Middle frontal gyrus (tissue), 1 donor: ENCODE measurements at regions not wholly inside any gene's neighbourhood (a gene's known extent, or its start where the extent isn't known, plus 50 kb on each side); places are given as distances from the start of the nearest gene placed in this dataset.

ENCODE experiments used
- DNase-seq: peaks from one replicate; pipeline ENCODE4 v3.0.0-alpha.2; 2015; ENCODE audit warnings: low spot score; ENCODE audit errors: extremely low spot score

DNA sequence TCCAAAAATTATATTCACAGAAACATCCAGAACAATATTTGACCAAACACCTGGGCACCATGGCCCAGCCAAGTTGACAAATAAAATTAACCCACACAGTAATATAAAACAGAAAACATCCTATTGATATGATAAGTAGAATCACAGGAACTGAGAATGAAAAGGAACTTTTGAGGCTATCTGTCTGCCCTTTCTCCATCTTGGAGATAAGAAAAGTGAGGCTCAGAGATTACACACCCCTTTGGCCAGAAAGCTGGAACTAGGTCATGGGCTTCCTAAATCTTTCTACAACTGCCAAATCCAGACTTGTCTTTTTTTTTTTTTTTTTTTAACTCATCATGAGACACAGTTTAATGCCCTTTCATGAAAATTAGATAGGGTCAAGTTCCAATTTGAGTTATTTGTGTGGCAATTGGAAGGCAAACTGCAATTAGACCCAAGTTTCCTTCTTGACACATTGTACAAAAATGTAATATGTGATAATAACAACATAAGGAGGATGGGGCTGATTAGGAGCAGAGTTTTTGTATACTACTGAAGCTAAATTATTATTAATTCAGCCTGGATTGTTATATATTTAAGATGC is 137.2 kb downstream of the RPL22L1 start:
- no peak for DNase-seq

DNA sequence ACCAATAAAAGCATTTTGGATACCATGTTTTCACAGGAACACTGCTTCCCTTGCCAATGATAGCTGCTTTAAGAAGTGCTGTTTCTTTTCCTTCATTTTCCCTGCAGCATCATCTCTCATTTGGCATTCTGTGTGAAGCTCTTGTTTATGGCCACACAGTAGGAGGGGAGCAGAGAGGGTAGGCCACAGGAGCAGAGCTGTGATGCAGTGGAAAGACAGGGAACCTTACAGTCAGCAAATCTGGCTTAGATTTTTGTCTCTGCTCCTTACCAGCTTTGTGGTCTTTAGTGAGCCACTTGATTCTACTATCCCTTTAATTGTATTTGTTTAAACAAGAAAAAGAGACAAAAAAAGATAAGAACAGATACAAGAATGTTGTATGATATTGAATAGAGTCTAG is 138.7 kb downstream of the RPL22L1 start:
- no peak for DNase-seq

DNA sequence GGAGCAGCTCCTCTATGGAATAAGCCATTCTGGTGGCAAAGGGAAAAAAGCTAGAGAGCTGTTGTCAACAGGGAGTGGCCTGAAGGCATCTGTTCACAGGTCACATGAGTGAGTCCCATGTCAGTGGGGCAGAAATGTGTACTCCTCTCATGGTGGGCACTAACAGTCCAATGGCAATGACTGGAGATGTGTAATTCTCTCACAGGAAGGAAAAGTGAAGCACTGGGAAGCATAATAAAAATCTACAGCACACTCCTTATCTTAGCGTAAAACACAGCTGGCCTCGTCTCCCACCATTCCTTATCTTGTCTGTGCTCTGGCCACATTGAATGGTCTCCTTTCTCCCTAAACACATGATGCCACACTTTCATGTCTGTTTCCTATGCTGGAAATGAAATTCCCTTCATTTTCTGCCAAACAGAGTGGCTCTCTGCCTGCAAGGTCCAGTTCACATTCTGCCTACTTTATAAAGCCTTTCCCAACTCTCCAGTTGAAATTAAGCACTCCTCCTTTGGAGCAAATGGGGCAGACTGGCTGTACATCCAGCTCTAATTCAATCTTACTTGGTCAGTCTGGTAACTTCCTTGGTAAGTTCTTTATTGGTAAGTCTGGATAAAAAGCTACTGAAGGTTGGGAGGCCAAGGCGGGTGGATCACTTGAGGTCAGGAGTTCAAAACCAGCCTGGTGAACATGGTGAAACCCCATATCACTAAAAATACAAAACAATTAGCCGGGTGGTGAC is 139.8 kb downstream of the RPL22L1 start:
- DNase-seq = no peak

DNA sequence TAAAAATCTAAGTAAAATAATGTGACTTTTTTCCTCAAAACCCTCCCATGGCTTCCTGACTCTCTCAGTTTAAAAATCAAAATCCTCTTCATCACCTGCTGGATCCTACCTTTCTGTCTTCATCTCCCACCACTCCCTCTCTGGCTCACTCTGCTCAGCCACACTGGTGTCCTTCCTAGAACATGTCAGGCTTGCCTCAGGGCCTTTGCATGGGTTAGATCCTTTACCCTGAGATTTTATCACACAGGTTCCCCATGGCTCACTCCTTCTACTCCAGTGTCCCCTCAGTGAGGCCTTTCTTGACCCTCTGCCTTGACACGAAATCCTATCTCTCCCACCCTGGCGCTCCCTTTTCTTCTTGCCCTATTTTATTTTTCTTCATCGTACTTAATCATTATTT is 141.8 kb downstream of the RPL22L1 start:
- DNase-seq = no peak

DNA sequence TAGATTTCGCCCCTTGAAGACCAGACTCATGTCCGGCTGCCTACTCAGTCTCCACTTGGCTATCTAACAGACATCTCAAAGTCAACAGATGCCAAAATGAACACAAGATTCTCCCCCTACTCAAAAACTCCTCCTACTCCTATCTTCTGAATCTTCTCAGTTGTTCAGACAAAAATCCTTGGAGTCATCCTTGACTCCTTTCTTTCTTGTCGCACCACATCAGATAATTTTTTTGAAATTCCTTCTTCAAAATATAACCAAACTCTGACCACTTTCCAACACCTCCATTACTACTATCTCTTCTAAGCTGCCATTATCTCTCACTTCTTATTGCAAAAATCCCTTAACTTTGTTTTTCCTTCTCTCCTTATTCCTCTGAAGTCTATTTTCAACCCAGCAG is 141.9 kb upstream of the SLC7A14 start:
- DNase-seq = no peak

DNA sequence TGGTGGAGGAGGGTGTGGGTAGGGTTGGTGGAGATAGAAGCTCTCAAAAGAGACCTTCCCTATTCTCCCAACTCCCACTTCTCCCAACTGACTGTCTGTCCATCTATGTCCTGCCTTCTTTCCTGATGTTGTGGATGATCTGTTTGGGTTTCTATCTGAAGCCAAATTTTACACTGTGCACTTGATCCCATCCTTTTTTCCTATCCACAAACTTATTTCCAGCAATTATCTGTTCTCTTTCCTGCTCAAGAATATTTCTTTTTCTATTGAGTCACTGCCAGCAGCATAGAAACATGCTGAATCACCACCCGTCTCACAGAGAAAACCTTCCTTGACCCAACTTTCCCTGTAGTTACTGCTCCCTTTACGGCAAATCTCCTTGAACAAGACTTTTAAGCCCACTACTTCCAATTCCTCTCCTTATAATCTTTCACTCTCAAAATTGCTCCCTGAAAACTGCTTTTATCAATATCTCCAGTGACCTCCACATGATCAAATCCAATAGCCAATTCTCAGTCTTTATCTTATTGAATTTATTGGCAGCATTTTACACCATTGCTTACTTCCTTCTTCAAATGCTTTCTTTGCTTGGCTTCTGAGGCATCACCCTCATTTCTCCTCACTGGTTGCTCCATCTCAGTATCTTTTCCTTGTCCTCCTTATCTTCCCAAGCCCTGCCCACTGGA is 141.2 kb upstream of the SLC7A14 start:
- DNase-seq = no peak

DNA sequence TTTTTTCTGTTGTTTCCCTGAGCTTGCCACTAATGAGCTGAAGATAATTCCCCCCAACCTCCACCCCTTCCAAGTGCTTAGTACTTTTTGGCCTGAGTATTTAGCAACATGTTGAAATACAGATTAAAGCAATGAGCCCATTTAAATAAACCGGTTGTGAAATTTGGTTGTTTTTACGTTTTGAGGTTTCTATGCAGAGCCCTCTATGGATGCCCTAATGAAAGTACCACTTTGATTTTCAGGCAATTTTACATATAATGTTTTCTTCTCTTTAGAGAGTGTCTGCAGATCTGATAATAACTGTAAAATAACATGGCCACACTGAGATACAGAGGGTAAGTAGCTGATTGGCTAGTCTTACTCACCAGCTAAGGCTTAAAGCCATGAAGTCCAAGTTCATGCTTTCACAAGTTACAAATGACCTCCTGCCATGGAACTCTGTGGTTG is 139.4 kb upstream of the SLC7A14 start:
- no peak for DNase-seq

DNA sequence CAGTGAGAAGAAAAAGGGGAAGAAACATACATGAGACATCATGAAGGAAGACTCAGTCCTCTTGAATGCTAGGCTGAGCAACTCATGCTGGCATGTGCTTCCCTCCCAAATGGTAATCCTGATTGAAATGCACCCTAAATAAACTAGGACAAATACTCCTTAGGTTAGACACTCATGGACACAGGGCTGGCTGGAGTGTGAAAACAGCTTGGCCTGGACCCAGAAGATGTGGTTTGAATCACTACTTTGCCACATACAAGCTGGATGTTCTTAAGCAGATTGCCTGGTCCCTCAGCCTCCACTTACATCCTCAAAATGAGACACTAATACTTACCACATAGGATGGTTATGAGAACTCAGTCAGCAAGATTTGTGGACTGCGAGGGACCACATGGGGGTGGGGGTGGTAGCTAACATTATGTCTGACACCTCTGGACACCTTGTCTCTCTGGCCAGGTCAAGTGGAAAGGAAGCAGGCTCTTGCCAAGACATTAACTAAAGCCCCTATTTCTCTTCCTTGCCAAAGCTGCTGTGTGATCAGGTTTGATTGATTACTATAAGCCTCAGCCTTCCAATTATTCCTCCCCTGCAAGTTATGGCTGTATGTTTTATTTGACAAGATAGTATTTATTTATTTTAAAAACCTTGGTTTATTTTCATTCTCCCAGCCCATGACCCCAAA is 138.9 kb upstream of the SLC7A14 start:
- no peak for DNase-seq

DNA sequence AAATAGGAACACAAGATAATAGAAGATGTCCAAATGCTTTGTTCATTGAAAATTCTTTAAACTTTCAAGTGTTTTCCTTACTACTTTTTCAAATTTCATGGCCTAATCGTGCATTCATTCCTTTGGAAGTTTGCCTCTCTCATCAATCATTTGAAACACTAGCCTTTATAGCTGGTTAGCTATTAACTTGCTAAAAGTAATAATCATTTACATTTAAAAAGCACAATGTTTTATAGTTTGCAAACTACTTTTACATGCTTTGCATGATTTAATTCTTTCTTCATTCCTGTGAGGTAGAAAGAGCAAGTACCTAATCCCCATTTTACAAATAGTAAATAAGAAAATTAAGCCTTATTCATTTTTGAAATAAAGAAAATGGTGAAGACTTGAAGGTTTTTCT is 137.4 kb upstream of the SLC7A14 start:
- DNase-seq = no peak

DNA sequence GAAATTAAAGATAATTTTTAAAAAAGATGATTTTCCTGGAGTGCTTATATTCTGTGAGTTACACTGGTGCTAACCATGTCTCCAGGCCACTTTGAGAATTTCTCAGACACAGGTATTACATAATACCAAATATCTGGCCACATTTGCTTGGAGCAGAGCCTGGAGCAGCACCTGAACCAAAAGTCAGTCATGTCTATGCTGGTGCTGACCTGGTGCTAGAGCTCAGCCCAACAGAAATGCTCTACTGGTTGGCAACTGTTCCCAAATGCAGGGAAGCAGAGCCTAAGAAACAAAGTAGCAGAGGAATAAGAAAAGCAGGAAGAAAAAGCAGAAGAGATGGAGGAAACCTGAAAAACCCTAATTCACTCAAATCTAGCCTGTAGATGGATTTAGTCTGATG is 135.7 kb upstream of the SLC7A14 start:
- DNase-seq = no peak

DNA sequence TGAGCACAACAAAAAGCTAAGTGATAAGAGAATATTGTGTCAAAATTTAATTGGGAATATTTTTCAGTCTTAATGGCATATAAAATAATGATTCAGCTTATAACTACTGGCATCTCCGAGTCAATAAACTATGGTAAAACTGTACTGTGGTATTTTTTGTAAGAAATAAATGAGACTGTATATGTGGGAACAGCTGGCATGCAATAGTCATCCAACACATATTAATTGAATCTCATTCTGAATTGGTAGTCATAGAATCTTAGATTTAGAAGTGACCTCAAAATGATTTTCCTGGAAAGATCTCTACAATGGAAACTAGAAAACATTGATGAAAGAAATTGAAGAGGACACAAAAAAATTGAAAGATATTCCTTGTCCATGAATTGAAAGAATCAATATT is 133.4 kb upstream of the SLC7A14 start:
- DNase-seq = no peak

DNA sequence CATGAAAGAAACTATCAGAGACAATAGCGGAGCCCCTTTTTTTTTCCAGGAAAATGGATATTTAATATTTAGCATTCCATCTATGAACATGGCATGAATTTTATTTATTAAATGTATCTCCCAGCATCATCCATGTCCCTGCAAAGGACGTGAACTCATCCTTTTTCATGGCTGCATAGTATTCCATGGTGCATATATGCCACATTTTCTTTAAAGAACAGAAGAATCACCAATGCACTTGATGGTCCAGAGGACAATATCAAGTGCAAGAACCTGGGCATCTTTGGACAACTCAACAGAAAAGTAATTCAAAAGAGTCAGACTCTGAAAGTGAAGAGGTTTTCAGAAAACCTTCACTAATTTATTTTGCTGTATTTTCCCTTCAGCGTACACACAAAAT is 133.0 kb upstream of the SLC7A14 start:
- no peak for DNase-seq

DNA sequence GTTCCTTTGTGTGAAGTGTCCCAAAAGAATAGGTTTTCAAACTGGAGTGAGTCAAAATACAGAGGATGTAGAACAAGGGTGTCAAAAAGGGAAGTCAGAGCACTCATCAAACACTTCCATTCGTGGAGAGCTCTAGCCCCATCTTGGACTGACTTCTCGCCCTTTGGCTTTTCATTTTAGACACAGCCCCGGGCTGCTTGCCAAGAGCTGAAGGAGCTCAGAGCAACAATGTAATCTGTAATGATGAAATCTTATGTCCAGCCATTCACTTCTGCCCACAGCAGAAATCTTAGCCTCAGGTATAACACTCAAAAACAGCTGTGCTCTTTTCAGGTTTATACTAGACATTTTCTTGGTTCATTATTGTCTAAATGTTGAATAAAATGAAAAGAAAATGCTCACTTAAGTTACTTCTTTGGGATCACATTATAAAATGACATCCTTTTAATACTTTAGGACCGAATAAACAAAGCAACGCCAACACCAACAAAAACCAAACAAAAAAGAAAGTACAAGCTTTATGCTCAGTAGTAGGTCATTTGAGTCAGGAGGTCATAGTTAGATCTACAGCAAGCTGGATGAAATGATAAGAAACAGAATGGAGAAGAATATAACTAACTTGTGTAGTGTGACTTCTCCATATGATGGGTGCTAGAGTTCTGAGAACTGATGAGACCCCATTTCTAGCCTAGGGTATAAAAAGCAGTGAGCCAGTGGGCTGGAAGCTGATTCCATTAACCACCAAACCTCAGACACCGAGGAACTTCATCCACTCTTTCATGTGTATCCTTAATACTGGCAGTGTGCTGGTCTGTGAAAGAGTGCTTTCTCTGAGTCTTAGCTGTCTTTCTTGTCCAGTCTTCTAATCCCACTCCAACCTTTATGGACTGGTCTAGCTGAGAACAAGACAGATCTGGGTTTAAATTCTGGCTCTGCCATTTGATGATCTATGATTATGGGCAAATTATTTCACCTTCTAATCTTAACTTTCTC is 131.8 kb upstream of the SLC7A14 start:
- no peak for DNase-seq

DNA sequence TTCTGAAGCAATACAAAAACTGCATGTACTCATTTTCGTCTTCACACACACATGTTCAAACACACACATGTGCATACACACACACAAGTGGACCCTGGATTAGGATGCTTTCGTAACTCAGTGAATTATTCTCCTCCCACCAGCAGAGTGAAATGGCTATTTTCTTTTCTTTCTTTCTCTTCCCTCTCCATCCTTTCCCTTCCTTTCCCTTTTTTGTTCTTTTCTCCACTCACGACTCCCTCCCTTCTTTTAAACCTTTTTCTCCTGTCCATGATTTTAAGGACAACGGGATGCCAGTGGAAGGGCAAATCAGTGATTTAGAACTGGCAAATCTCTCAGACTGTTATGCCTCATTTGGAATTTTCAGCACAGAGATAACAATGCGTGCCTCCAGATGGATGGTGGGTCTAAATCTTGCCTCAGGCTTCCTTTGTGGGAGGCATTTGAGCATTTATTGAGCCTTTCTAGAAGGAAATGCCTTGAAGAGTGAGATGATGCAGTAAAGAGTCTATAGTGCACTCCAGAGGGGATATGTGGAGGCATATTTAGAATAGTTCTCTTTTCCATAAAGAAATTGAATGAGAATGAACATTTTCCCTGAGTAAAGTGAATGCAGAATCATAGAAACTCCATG is 130.4 kb upstream of the SLC7A14 start:
- no peak for DNase-seq

DNA sequence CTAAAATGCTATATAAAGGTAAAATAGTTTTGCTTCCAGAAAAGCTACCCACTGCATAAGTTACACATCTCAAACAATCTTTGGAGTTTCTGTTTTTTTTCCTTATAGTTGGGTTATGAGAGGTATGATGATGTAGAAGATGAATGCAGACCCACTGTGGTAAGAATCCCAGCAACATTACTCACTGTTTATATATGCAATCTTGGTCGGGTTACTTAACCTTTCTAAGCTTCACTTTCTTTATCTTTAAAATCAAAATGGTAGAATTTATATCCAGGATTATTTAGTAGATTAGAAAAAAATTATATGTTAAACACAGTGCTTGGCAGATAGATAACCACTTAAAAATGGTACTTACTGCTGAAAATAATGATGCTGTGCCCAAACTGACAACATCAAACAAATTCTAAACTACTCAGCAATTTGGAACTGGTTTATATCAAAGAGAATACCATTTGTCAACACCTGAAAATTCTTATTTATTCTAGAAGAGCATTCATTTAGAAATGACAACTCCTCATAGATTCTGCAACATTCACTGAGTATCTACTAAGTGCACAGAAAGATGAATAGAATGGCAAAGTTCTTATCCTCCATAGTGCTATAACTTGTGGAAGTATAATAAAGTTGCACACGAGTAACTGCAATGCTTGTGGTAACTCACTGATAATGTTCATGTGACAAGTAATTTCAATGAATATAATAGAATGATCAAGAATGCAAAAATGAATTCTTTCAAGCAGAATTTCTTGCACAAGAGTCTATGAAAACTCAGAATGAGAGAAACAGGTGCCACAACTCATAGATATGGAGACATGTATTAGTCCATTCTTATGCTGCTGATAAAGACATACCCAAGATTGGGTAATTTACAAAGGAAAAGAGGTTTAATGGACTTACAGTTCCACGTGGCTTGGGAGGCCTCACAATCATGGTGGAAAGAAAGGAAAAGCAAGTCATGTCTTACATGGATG is 129.0 kb upstream of the SLC7A14 start:
- DNase-seq = no peak

DNA sequence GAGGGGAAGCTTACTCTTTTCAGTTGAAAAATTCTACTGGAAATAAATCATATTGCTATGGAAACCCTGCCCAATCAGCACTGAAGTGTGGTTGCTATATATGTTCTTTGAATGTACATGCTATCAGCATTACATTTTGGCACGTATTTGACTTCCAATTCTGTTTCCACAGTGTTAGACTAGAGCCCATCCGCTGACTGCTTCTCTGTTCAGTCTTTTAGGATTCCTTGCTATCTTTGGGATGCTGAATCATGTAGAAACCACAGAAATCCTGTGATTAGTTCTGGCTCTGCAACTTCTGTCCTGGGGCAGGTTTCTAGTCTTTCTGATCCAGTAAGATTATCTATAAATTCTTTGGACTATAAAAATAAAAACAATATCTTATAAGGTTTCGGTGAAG is 128.2 kb upstream of the SLC7A14 start:
- DNase-seq = no peak

DNA sequence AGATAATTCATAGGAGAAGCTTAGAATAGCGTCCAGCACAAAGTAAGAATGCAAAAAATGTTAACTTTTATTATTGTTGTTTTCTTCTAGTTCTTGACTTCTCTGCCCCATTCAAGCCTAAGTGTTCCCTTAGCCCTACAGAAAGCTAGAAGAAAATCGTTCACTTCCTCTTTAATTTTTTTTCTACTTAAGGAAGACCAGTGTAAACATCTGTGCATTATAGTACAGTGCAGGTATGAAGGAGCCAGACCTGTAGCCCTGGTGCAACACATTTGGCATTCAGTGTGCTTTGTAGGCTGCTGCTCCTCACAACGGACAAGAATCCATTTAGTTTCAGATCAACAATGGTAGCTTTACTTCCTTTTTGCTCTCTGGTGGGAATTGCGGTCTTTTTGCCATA is 127.8 kb upstream of the SLC7A14 start:
- no peak for DNase-seq

DNA sequence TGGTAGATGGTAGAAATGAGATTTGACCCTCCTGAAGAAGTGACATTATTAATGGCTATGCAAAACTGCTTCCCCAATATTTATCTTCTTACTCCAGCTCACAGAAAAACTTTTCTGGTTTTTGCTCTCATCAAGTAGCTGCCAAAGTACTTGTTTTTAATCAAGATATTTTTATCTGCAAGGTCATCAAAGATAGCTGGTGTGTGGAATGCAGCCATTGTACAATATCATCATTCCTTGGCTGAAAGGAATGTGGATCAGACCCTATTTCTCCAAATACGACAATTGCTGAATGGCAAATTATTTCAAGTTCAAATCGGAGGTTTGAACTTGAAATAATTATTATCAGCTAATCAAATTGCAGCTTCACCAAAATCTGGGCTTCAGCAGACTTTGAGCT is 126.9 kb upstream of the SLC7A14 start:
- DNase-seq = no peak

DNA sequence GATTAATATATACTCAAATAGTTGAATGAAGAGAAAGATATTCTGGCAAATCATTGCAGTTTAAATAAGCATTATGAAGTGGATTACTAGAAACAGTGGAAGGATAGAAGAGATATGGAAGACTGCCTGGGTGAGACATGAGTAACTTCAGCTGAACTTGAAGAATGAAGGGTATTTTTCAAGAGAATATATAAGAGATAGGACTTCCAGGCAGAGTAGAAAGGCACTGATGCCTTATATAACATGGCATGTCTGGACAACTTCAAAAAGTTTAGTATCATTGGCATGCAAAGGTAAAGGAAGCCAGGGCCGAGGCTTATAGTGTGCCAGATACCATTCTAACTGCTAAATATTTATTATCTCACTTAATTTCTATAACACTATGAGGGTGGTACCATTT is 126.5 kb upstream of the SLC7A14 start:
- no peak for DNase-seq
